Renal cortex interstitium (tissue), 11 donors: ENCODE measurements at regions not wholly inside any gene's neighbourhood (a gene's known extent, or its start where the extent isn't known, plus 50 kb on each side); places are given as distances from the start of the nearest gene placed in this dataset.
"Not testable (repeated sequence)": the region's sequence is repeated elsewhere in the genome, so short reads cannot be mapped to it uniquely, and the experiment has no call there.

Experiments used
- DNase-seq, 11 donors: peaks; one replicate each; pipeline ENCODE4 v3.0.0-alpha.2; 2013; ENCODE audit warnings: low read depth in 9 of 11, low spot score in 4 of 11; ENCODE audit errors: extremely low read depth in 1 of 11

DNA sequence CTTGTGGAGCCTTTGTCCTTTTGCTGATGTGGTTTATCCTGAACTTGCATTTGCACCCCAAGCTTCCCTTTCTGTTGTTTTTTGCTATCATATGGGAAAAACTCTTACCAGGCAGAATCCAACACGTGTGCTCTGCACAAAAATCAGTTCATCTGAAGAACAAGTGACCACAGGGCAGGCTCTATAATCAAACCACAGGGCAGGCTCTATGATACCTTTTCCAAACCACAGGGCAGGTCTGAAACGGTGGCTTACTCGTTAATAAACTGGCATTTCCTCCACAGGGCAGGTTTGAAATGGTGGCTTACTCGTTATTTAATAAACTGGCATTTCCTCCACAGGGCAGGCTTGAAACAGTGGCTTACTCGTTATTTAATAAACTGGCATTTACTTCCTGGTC, 51.7 kb upstream of the LPCAT1 start:
- not testable (repeated sequence) for DNase-seq

DNA sequence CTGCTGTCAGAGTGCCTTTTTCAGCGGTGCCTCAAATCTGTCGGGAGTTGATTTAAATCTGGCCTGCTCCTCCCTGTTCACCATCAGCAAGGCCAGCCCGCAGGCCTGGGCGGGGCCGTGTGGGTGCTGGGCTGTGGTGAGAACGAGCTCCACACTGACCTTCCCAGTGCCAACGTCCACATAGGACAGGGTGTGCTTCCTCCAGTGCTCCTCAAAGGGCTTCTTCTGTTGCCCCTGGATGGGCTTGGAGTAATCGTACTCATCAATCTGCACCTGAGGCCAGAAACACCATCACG, 50.2 kb upstream of the LPCAT1 start:
- DNase-seq = not testable (repeated sequence)

DNA sequence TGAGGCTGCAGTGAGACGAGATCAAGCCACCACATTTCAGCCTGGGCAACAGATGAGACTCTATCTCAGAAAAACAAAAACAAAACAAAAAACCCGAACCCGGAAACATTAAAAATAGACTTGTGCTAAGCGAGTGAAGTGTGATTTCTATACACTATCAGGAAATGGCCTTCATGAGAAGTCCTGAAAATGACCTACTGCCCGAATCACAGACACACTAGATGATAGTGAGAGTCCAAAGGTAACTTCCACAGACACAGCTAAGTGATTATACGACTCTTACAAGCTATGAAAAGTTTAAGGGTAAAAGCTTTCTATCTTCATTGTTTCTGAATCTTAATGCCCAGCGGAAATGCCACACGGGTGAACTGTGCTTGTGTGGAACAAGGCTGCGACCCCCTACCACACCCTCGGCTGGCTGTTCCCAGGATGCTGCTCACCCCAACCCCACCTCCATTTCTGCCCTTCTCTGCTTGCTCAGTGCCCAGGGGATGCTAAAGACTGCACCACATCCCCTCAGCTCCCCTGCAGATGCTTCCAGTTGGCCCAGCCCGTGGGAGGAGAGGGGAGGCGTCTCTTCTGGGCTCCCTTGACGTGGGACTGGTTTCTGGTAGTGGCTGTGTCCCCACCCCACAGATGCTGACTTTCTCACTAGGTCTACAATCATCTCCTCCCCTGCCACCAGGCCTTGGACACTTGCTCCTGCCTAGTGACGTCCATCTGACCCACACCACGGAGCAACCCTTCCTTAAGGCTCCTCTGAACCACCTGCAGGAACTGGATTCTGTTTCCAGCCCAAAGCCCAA, 49.7 kb upstream of the LPCAT1 start:
- DNase-seq = not testable (repeated sequence)
